Osteocyte (in vitro differentiated cells): ENCODE measurements at regions not wholly inside any gene's neighbourhood (a gene's known extent, or its start where the extent isn't known, plus 50 kb on each side); places are given as distances from the start of the nearest gene placed in this dataset.
"Not testable (repeated sequence)": the region's sequence is repeated elsewhere in the genome, so short reads cannot be mapped to it uniquely, and the experiment has no call there.

Source experiments
- DNase-seq: peaks from one replicate; pipeline ENCODE4 v3.0.0; 2021; ENCODE audit warnings: mixed read lengths; ENCODE audit not compliant: unreplicated experiment; ENCODE audit errors: extremely low spot score
- H3K27ac Mint-ChIP-seq: one replicate; pipeline ENCODE4 v1.8.0; 2021; ENCODE audit warnings: mild to moderate bottlenecking, mixed read lengths; ENCODE audit not compliant: unreplicated experiment
- H3K27me3 Mint-ChIP-seq: one replicate; pipeline ENCODE4 v1.8.0; 2021; ENCODE audit warnings: mixed read lengths; ENCODE audit not compliant: unreplicated experiment
- H3K36me3 Mint-ChIP-seq: one replicate; pipeline ENCODE4 v1.8.0; 2021; ENCODE audit warnings: mixed read lengths; ENCODE audit not compliant: unreplicated experiment
- H3K4me1 Mint-ChIP-seq: one replicate; pipeline ENCODE4 v1.8.0; 2021; ENCODE audit warnings: mixed read lengths; ENCODE audit not compliant: unreplicated experiment
- H3K4me3 Mint-ChIP-seq: one replicate; pipeline ENCODE4 v1.8.0; 2021; ENCODE audit warnings: mild to moderate bottlenecking, moderate library complexity, mixed read lengths; ENCODE audit not compliant: unreplicated experiment
- H3K9me3 Mint-ChIP-seq: one replicate; pipeline ENCODE4 v1.8.0; 2021; ENCODE audit warnings: mixed read lengths; ENCODE audit not compliant: unreplicated experiment
- CTCF ChIP-seq: fragments of 200-600 bp; sonication (generic); IDR thresholded peaks from 2 replicates; pipeline ENCODE4 v1.5.0; 2021; ENCODE audit warnings: antibody characterized with exemption, mild to moderate bottlenecking, moderate library complexity

GRCh38 chr17:22278302-22279275, 586.3 kb downstream of the KCNJ18 start:
- H3K4me3 Mint-ChIP-seq = no peak overlapping the region

GRCh38 chr17:22286337-22287041, 594.2 kb downstream of the KCNJ18 start:
- no peaks in the 10 kb centered on the region for H3K27me3 Mint-ChIP-seq

More at GRCh38 chr17:22278302-22279275, 586.3 kb downstream of the KCNJ18 start:
- Mint-ChIP-seq H3K9me3 (peaks cover 57% of the 10 kb centered on the region), H3K27ac (no peak overlapping the region), H3K27me3 (no peaks in the 10 kb centered on the region), H3K36me3 (no peaks in the 10 kb centered on the region), H3K4me1 (no peaks in the 10 kb centered on the region)
- peak; percentile 81 for DNase-seq
- no peak for TF ChIP-seq CTCF

GRCh38 chr17:22298484-22298951, 606.2 kb downstream of the KCNJ18 start:
- H3K36me3 Mint-ChIP-seq = not testable (repeated sequence)

More at GRCh38 chr17:22286337-22287041, 594.2 kb downstream of the KCNJ18 start:
- peak; percentile 75 for DNase-seq
- H3K9me3 Mint-ChIP-seq = peaks cover 22% of the 10 kb centered on the region
- H3K27ac Mint-ChIP-seq = no peak overlapping the region
- H3K4me1 Mint-ChIP-seq = no peaks in the 10 kb centered on the region
- no peak for TF ChIP-seq CTCF
- no peak overlapping the region for H3K4me3 Mint-ChIP-seq
- no peaks in the 10 kb centered on the region for H3K36me3 Mint-ChIP-seq

DNA sequence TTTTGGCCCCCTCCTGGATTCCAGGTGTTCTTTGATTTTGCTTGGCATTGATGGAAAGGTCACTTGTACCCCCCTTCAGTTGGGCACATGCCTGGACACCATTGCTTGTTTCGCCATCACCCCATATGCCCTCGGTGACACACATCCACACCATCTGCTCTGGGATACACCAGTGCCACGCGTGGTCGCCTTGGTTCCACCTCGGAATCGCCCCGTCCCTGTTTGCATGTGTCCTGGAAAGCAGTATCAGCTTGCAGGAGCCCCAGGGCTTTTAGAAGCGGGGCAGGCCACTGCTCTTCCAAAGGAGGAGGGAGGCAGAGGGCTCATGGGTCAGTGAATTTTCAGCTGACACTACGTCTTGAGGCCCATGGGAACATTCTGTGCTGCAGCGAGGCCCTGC, 607.9 kb downstream of the KCNJ18 start:
- H3K4me3 Mint-ChIP-seq = no peak overlapping the region
- no peaks in the 10 kb centered on the region for H3K36me3 Mint-ChIP-seq
- no peak overlapping the region for H3K27ac Mint-ChIP-seq
- H3K9me3 Mint-ChIP-seq = peaks cover 19% of the 10 kb centered on the region
- no peaks in the 10 kb centered on the region for H3K4me1 Mint-ChIP-seq
- TF ChIP-seq CTCF = no peak
- no peaks in the 10 kb centered on the region for H3K27me3 Mint-ChIP-seq
- no peak for DNase-seq

More at GRCh38 chr17:22298484-22298951, 606.2 kb downstream of the KCNJ18 start:
- peaks cover 19% of the 10 kb centered on the region for H3K9me3 Mint-ChIP-seq
- H3K27ac Mint-ChIP-seq, H3K27me3 Mint-ChIP-seq, DNase-seq, H3K4me1 Mint-ChIP-seq, H3K4me3 Mint-ChIP-seq: not testable (repeated sequence)

- Mint-ChIP-seq H3K4me1 (no peaks in the 10 kb centered on the region), H3K4me3 (no peak overlapping the region), H3K36me3 (no peaks in the 10 kb centered on the region), H3K27ac (no peak overlapping the region), H3K9me3 (peaks cover 25% of the 10 kb centered on the region), H3K27me3 (no peaks in the 10 kb centered on the region)
- DNase-seq = no peak
- no peak for TF ChIP-seq CTCF
These were observed 608.5 kb downstream of the KCNJ18 start for GRCh38 chr17:22300731-22301352.
